ENCODE measurements at regions not wholly inside any gene's neighbourhood (a gene's known extent, or its start where the extent isn't known, plus 50 kb on each side); places are given as distances from the start of the nearest gene placed in this dataset.

DNA sequence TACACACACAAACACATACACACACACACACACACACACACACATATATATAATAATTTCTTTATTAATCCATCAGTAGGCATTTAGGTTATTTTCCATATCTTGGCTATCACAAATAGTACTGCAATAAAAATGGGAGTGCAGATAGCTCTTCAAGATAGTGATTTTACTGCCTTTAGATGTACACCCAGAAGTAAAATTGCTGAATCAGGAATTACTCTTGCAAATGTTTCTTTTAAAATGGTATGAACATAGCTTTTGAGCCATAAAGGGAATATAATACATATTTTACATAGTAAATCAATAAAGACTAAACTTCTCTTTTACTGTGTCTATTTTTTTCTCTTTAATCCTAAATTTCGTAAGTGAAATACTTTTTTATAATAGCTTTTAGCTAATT, 1251.1 kb downstream of the ZPLD1 start:
- no peak for DNase-seq

GRCh38 chr3:103690536-103690935, 1255.7 kb downstream of the ZPLD1 start:
- no peak for DNase-seq

DNA sequence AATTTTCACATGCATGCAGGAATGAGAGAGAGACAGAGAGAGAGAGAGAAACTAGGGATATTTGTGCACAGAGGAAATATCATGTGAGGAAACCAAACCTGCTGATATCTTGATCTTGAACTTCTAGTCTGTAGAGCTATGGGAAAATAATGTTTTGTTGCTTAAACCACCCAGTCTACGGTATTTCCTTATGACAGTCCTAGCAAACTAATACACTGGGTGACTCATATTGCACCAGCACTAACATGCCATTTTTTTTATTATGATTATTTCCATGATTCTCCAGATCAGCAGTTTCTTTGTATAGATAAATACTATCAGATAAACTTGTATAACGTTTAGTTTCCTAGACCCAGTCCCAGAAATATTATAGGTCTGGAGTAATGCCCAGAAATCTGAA, 1259.0 kb downstream of the ZPLD1 start:
- DNase-seq: no peak

DNA sequence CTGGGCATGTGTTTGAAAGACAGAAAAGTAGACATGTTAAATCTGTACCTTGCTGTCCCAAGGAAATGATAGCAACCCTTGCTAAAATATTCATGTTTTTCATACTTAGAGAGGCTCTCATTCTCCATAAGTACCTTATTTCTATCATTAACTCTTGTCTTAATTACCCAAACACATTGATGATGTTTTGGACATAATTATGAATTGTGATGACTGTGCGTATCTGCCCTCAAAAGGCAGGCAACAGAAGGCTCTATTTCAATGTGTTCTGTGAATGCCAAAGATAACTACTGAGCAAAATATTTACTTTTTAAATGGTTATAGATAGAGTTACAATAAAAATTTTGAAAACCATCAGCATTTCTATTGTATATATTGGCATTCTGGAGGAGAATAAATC, 1263.8 kb downstream of the ZPLD1 start:
- no peak for DNase-seq

DNA sequence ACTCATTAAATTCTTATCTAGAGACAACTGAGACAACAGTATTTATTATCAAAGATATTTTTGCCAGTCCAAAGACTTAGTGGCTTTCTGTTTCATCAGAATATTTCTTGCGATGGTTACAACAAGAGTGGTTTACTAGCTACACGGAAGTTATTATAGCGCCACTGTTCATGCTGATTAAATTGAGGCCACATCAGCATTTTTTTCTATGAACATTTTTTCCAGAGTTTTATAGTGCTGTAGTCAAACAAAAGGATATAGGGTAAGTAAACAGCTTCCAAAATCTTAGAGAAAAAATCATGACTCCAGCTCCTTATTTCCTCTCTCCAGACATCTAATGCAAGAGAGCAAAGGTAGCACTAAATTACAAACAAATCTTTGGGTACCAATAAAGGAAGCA, 1264.4 kb downstream of the ZPLD1 start:
- DNase-seq: no peak

GRCh38 chr3:103705641-103706040, 1270.8 kb downstream of the ZPLD1 start:
- no peak for DNase-seq

GRCh38 chr3:103706671-103707070, 1271.9 kb downstream of the ZPLD1 start:
- DNase-seq: no peak

GRCh38 chr3:103711670-103712069, 1276.9 kb downstream of the ZPLD1 start:
- no peak for DNase-seq

- no peak for DNase-seq
Observed at GRCh38 chr3:103712320-103713008, 1277.6 kb downstream of the ZPLD1 start.

DNA sequence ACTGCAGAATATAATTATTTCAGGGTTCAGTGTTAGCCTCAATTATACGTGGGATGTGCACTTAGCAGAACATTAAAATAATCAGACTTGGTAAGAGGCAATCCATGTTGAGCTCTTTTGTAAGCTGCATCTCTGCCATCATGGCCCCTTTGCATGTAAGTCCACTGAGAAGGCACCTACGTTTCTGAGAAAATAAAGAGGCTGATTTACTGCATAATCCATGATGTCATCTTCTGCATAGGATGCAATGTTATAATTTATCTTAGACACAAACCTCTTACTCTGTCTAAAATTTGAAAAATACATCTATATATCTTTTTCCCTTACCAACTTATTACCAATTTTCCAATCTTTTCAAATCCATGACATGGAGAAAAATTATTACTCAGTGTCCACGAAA, 1294.7 kb downstream of the ZPLD1 start:
- DNase-seq: no peak

DNA sequence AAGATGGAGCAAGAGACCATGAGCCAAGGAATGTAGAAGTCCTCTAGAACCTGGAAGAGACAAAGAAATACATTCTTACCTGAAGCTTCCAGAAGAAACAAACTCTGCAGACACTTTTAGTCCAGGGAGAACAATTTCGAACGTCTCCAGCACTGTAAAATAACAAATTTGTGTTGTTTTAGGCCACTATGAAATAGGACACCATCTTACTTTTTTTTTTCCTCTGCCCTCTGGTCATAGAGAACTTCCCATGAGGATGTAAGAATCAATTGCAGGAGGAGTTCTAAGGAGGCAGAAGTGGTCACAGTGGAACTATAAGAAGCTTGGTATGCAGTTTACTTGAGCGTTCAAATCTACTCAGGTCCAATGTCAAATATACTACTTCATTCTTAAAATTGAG, 1295.9 kb downstream of the ZPLD1 start:
- no peak for DNase-seq

- no peak for DNase-seq
Observed at GRCh38 chr3:103752986-103753385, 1318.2 kb downstream of the ZPLD1 start.

DNA sequence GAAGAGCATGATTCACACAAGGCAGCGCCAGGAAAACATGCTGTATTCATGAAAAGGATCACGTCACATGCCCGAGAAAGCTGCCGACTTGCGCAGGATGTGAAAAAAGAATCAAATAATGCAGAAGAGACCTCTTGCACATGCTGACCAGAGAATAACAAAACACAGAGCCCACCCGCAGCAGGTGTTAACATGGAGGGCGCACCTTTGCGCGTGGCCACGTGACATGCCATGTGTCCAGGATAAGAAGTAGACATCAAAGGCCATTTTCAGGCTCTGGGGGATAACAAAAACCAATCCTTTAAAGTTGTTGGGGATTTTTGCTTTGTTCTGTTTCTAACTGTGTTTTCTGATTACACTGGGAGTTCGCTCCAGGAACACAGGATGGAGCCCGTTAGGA, 1332.8 kb downstream of the ZPLD1 start:
- DNase-seq: no peak

GRCh38 chr3:103785017-103785416, 1350.2 kb downstream of the ZPLD1 start:
- DNase-seq: no peak

- no peak for DNase-seq
Observed at GRCh38 chr3:103785537-103785936, 1350.7 kb downstream of the ZPLD1 start.

GRCh38 chr3:103786296-103786695, 1351.5 kb downstream of the ZPLD1 start:
- no peak for DNase-seq

DNA sequence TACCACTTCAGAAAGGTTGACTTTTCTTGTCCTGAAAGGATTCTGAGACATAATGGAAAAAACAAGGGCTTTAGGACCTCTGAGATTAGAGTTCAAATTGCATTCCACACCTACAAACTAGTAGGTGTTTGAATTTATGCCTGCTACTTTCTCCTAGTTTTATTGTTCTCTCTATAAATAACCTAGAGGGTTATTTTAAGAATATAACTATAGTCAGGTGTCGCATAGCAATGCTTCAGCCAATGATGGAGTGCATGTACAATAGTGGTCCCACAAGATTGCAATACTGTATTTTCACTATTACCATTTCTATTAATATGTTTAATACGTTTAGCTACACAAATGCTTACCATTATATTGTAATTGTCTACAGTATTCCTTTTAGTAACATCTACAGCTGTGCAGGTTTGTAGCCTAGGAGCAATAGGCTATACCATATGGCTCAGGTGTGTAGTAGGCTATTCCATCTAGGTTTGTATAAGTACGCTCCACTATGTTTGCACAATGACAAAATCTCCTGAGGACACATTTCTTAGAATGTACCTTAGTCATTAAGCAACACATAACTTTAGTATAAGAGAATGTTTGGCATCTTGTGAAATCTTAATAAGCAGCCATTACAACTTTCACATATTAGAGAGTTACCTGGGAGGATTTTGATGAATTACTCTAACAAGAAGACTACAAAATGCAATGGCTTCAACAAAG, 1352.5 kb downstream of the ZPLD1 start:
- DNase-seq: no peak

- no peak for DNase-seq
Observed at GRCh38 chr3:103787879-103788278, 1353.1 kb downstream of the ZPLD1 start.

DNA sequence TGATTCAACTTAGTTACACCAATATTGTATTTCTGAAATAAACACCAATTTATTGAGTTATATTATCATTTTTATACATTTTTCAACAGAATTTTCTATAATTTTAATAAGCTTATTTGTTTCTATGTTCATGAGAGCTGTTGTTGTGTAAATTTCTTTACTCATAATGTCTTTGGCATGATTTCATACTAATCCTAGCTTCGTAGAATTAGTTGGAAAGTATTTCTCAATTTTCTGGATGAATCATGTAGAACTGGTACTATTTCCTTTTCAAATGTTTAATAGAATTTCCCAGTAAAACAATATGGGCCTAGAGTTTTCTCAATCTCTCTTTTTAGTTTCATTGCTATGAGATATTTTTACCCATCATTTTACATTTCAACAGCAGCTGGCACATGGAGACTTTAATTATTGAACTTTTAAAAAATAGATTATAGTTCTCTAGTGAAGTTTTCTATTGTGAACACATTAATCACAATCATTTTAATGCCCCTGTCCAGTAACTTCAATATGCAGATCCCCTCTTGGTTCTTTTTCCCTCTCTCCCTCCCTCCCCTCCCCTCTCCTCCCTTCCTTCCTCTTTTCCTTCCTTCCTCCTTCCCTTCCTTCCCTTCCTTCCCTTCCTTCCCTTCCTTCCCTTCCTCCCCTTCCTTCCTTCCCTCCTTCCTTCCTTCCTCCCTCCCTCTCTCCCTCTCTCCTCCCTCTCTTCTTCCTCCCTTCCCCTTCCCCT, 1357.1 kb downstream of the ZPLD1 start:
- DNase-seq: no peak

- DNase-seq: no peak
Observed at GRCh38 chr3:103794656-103795055, 1359.8 kb downstream of the ZPLD1 start.

DNA sequence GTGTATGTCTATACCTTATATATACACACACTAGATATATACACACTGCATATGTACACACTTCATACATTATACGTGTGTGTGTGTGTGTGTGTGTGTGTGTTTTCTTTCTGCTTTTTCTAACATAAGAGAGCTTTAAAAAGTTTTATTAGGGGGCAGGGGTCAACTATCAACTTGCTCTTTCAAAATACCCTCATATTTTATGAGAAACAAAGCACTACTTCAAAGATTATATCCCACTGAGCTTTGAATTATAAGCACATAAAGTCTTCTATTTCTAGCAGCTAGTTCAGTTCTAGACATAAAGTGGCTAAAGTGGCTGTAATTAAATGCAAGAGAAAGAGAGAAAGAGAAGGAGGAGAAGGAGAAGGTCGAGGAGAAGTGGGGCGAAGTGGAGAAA, 1361.3 kb downstream of the ZPLD1 start:
- no peak for DNase-seq

GRCh38 chr3:103803787-103804186, 1369.0 kb downstream of the ZPLD1 start:
- DNase-seq: no peak

GRCh38 chr3:103810167-103810566, 1375.4 kb downstream of the ZPLD1 start:
- DNase-seq: no peak

- no peak for DNase-seq
Observed at GRCh38 chr3:103813955-103814354, 1379.1 kb downstream of the ZPLD1 start.

Data from bone marrow (tissue), 2 donors.